ENCODE measurements at regions not wholly inside any gene's neighbourhood (a gene's known extent, or its start where the extent isn't known, plus 50 kb on each side); places are given as distances from the start of the nearest gene placed in this dataset.

GRCh38 chr18:56455141-56455540 lies 183.3 kb downstream of the TXNL1 start:
- no peaks in the 10 kb centered on the region for H3K79me2 ChIP-seq (ENCODE audit: insufficient read depth, low read length)
- H3K27me3 ChIP-seq (ENCODE audit: insufficient read depth, low read length): no peaks in the 10 kb centered on the region
- no peak overlapping the region for H3K27ac ChIP-seq (ENCODE audit: insufficient read length, low read depth, low read length)
- peaks cover 21 to 26% of the 10 kb centered on the region in 2 experiments for H3K4me1 Mint-ChIP-seq
- H3K4ac ChIP-seq (ENCODE audit: low read depth, low read length): no peak overlapping the region
- no peak overlapping the region for H4K8ac ChIP-seq (replicated peaks; ENCODE audit: insufficient read length, low read depth, low read length)
- H3K23me2 ChIP-seq (ENCODE audit: insufficient read length, low read depth, low read length, poor library complexity, severe bottlenecking): no peaks in the 10 kb centered on the region
- no peak overlapping the region for H3K4me3 Mint-ChIP-seq
- H2BK120ac ChIP-seq (ENCODE audit: low read depth, low read length, poor library complexity, severe bottlenecking): no peak overlapping the region
- no peak overlapping the region for H3K27ac Mint-ChIP-seq
- TF ChIP-seq CTCF (conservative IDR thresholded peaks at IDR 0.05): no peak
- no peak overlapping the region for H3T11ph ChIP-seq (ENCODE audit: low read length)
- H2BK15ac ChIP-seq (ENCODE audit: low read depth, low read length): no peak overlapping the region
- H3K9me3 Mint-ChIP-seq: no peaks in the 10 kb centered on the region
- no peak overlapping the region for H4K5ac ChIP-seq (ENCODE audit: insufficient read length, low read depth, low read length)
- H3K4me1 ChIP-seq (ENCODE audit: insufficient read depth, low read length): peaks cover 6% of the 10 kb centered on the region; the same call in 1 of the 2 replicates
- H3K36me3 Mint-ChIP-seq (ENCODE audit: insufficient read depth in 1 of 3, low read depth in 3 of 3): no peaks in the 10 kb centered on the region
- H3K18ac ChIP-seq (ENCODE audit: insufficient read length, low read depth, low read length): no peak overlapping the region
- H4K20me1 ChIP-seq (ENCODE audit: control insufficient read depth, insufficient read depth, insufficient read length): no peaks in the 10 kb centered on the region
- no peak overlapping the region for H2AFZ ChIP-seq (ENCODE audit: low read length)
- no peak overlapping the region for H2AK5ac ChIP-seq (ENCODE audit: insufficient read length, low read length)
- no peak for DNase-seq
- H2BK12ac ChIP-seq (ENCODE audit: insufficient read length, low read depth, low read length): no peak overlapping the region
- H2BK5ac ChIP-seq (ENCODE audit: insufficient read length, low read length): no peak overlapping the region
- no peak overlapping the region for H3K56ac ChIP-seq (ENCODE audit: insufficient read length, low read depth, low read length)
- H3K27me3 Mint-ChIP-seq (ENCODE audit: low read depth): no peaks in the 10 kb centered on the region
- H3K79me1 ChIP-seq (ENCODE audit: insufficient read depth, low read depth, low read length, poor library complexity, severe bottlenecking): no peaks in the 10 kb centered on the region
- H3K9ac ChIP-seq (ENCODE audit: extremely low read depth, insufficient read length, low read length): no peak overlapping the region
- H3K9me3 ChIP-seq (ENCODE audit: control insufficient read depth, low read depth, low read length): no peaks in the 10 kb centered on the region
- no peak overlapping the region for H3K4me2 ChIP-seq (ENCODE audit: insufficient read depth, insufficient read length, low read length)
- no peak overlapping the region for H2BK20ac ChIP-seq (ENCODE audit: low read depth, low read length, poor library complexity, severe bottlenecking)
- no peak overlapping the region for H4K91ac ChIP-seq (ENCODE audit: insufficient read length, low read depth, low read length)
- H3K14ac ChIP-seq (ENCODE audit: insufficient read depth, low read length): no peak overlapping the region
- no CpG with 5 or more reads among the region's 2 CpGs for WGBS (ENCODE audit: extremely low coverage, insufficient read length, low lambda C conversion rate)
- no peak overlapping the region for H3K23ac ChIP-seq (ENCODE audit: insufficient read length, low read depth, low read length)
